HG03039 (cell line): ENCODE measurements at regions not wholly inside any gene's neighbourhood (a gene's known extent, or its start where the extent isn't known, plus 50 kb on each side); places are given as distances from the start of the nearest gene placed in this dataset.

Experiments
- ATAC-seq: cut with Tn5 transposase; IDR thresholded peaks from one replicate; pipeline ENCODE4 v1.9.1; 2021; ENCODE audit warnings: mild to moderate bottlenecking, moderate library complexity; ENCODE audit not compliant: unreplicated experiment

GRCh38 chr10:128934492-128934891, 532.5 kb upstream of the MGMT start:
- no peak for ATAC-seq

- ATAC-seq = no peak
Measured at GRCh38 chr10:128936392-128936791, 530.6 kb upstream of the MGMT start.

- no peak for ATAC-seq
Measured at GRCh38 chr10:128938558-128938957, 528.5 kb upstream of the MGMT start.

GRCh38 chr10:128940081-128940480, 527.0 kb upstream of the MGMT start:
- no peak for ATAC-seq

GRCh38 chr10:128943111-128943510, 523.9 kb upstream of the MGMT start:
- ATAC-seq = no peak

GRCh38 chr10:128945398-128945797, 521.6 kb upstream of the MGMT start:
- no peak for ATAC-seq

- no peak for ATAC-seq
Measured at GRCh38 chr10:128950159-128950915, 516.7 kb upstream of the MGMT start.

- no peak for ATAC-seq
Measured at GRCh38 chr10:128950916-128951275, 516.1 kb upstream of the MGMT start.

GRCh38 chr10:128952856-128953255, 514.2 kb upstream of the MGMT start:
- ATAC-seq = no peak

- ATAC-seq = no peak
Measured at GRCh38 chr10:128956149-128956548, 510.9 kb upstream of the MGMT start.

- ATAC-seq = no peak
Measured at GRCh38 chr10:128957221-128957620, 509.8 kb upstream of the MGMT start.

- no peak for ATAC-seq
Measured at GRCh38 chr10:128958834-128959690, 508.0 kb upstream of the MGMT start.

GRCh38 chr10:128959746-128960145, 507.3 kb upstream of the MGMT start:
- ATAC-seq = no peak

- ATAC-seq = no peak
Measured at GRCh38 chr10:128960517-128960916, 506.5 kb upstream of the MGMT start.

- no peak for ATAC-seq
Measured at GRCh38 chr10:128962182-128962581, 504.9 kb upstream of the MGMT start.

GRCh38 chr10:128963211-128964099, 503.6 kb upstream of the MGMT start:
- ATAC-seq = no peak

GRCh38 chr10:128964100-128964403, 503.0 kb upstream of the MGMT start:
- ATAC-seq = no peak

- no peak for ATAC-seq
Measured at GRCh38 chr10:128967980-128968756, 498.9 kb upstream of the MGMT start.

- ATAC-seq = no peak
Measured at GRCh38 chr10:128969551-128969950, 497.5 kb upstream of the MGMT start.

- ATAC-seq = no peak
Measured at GRCh38 chr10:128971374-128972035, 495.5 kb upstream of the MGMT start.
